ENCODE measurements at regions not wholly inside any gene's neighbourhood (a gene's known extent, or its start where the extent isn't known, plus 50 kb on each side); places are given as distances from the start of the nearest gene placed in this dataset.
"Not testable (repeated sequence)": the region's sequence is repeated elsewhere in the genome, so short reads cannot be mapped to it uniquely, and the experiment has no call there.

DNA sequence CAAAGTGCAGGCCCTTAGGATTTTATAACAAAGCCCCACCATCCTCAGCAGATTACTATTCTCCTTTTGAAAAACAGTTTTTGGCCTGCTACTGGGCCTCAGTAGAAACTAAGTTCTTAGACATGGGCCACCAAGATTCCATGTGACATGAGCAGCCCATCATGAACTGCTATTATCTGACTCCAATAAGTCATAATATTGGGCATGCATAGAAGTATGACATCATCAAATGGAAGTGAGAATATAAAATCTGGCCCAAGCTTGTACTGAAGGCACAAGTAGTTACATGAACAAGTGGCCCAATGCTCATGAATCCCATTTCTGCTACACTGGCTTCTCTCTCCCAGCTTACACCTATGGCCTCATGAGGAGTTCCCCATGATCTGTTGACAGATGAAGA, 404.8 kb downstream of the EPHA5 start:
- no peak for DNase-seq

DNA sequence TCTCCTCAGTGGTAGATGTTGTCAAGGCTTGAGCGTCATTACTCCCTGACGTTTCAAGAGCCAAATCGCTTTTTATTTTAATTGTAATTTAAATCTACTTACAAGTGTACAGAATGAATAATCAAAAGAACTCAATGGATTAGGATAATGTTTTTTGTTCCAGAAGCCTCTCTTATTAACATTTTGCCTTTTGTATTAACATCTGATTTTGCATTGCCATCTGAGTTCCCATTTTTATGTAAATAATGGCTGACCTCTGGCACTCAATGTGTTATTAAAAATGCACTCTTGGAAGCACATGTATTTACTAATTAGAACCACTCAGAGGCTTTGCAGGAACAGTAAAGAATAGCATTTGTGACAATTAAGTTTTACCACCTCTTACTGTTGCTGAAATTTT, 411.0 kb downstream of the EPHA5 start:
- no peak for DNase-seq

DNA sequence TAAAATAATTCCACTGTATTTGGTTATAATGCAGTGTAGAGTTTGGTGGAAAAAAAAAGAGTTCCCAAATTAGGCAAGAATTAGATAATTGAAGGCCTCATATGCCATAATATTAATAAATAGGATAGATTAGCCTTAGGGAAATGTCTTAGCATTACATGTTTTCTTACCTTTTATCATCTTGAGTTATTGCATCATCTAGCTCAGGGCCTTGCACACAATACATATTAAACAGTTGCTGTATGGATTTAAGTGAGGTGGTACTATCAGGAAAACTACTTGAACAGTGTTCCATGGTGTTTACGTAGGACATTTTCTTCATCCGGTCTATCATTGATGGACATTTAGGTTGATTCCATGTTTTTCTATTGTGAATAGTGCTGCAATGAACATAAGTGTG, 419.4 kb downstream of the EPHA5 start:
- DNase-seq, result no peak

DNA sequence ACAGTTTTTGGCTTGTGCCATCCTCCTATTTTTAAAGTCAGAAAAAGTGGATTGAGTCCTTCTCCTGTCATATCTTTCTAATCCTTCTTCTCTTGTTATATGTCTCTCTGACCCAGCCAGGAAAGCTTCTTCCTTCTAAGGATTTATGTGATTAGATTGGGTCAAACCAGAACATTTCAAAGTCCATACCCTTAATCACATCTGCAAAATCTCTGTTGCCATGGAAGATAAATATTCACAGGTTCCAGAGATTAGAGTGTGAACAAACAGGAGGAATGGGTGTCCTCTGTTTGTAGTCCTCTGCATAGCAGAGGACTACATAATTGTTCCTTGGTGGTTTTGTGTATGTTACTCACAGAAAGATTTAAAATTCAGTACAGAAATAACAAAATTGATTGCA, 421.2 kb downstream of the EPHA5 start:
- no peak for DNase-seq

DNA sequence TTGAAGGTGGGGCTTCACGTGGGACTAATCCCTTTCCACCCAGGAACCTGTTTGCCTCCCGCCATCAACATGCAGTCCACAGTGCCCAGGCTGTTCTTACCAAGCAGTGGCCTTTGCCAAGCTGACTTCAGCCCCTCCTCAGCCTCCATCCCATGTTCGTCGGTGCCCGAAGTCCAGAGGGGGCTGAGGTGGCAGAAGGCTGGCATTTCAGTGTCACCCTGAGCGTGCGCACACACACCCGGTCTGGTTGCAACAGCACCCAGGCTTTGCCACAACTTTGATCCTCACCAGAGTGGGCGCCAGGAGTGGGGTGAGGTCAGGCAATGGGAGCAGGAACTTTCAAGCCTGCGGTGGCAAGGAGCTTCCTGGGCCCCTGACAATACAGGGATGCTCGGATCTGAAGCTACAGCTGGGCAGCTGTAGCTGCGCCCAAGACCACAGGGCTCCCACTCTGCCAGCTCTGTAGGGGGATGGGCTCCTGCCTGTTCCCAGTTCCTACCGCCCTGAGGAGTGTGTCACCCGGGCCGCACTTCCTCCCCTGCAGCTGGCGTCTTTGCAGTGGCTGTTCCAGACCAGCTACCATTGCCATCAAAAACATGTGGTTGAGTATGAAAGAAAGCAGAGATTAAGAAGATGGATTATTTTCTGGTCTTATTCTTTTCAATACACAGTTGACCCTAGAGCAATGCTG, 428.0 kb downstream of the EPHA5 start:
- DNase-seq, result no peak

DNA sequence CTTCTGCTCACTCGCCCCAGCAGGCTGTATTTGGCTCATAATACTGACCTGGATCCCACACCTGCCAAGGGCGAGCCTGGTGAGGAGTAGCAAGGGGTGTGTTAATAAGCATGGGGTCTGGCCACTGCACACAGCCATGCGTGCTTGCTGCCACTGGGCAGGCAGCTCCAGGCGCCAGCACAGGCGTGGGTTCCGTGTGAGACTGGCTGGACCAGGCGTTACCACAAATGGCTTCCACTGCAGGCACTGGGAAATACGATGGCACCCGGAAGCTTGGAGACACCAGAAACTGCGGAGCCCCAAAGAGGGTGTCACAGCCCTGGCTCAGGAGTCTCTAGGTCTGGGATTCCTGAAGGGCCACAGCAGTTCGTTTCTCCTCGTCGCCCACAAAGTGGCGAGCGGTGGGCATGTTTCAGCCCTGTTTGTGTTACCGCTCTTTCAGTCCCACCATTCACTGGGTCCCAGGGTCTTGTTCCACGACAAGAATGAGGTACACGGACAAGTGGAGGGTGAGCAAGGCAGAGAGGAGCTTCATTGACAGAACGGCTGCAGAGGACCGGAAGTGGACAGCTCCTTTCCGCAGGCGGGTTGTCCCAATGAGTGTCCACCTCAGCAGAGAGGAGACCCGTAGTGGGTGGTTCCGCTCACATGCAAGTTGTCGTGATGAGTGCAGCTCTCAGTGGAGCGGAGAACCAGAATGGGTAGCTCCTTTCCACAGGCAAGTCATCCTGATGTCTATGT, 428.9 kb downstream of the EPHA5 start:
- no peak for DNase-seq

DNA sequence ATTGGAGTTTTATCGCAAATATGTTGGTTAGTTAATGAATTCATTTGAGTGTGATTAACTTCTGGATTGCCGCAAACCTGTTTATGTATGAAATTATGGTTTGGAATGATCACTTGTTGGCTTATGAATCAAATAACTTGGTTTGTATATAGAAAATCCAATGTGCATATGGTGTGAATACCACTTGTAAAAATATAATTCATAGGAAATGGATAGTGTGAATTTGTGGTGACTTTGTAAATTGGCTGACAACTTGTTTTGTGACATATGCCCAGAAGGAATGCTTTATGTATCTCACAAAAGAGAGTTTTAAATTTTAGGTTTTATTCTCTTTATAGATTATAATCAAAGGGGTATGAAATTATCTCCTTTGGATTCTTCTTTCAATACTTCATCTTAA, 436.2 kb downstream of the EPHA5 start:
- DNase-seq, result no peak

DNA sequence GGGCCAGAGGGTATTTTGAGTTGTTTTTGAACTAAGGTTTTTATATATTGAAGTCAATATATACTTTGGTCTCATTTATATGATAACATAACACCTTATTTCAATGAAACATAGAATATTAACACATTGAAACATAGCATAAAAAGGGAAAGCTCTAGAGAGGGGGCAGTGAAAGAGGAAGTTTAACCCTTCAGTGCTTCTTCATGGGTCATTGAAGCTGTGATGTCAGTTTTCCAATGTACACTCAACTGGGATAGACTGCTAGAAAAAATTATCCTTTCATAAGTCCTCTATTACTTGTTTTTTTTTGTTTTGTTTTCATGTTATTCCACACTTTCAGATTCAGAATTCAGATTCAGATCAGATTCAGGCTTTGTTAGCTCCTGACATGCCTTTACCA, 442.7 kb downstream of the EPHA5 start:
- no peak for DNase-seq

DNA sequence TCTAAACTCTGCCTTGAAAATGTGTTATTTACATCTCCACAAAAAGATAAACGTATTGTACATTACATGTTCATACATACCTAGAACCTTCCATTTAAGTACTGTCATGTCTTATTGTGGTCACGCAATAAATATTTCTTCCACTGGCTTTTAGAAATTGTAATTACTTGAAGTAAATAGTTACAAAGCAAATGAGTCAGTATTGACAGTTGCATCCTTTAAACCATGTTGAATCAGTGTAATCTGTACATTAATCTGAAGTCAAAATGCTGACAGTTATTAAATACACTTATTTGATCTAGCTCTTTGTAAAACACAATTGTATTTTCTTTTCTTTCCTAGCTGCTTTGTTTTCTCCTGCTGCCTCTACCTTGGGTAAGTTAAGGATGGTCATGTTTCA, 446.7 kb downstream of the EPHA5 start:
- DNase-seq, result no peak

DNA sequence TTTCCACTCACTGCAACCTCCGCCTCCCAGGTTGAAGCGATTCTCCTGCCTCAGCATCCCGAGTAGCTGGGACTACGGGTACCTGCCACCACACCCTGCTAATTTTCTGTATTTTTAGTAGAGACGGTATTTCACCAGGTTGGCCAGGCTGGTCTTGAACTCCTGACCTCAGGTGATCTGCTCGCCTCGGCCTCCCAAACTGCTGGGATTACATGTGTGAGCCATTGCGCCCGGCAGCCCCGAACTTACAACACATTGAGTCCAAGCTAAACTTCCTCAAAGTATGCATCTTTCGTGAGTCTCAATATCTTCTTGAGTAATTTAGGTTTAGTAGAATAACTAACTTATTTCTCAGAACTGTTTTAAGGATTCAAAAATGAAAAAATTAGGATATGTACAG, 447.2 kb downstream of the EPHA5 start:
- DNase-seq, result not testable (repeated sequence)

DNA sequence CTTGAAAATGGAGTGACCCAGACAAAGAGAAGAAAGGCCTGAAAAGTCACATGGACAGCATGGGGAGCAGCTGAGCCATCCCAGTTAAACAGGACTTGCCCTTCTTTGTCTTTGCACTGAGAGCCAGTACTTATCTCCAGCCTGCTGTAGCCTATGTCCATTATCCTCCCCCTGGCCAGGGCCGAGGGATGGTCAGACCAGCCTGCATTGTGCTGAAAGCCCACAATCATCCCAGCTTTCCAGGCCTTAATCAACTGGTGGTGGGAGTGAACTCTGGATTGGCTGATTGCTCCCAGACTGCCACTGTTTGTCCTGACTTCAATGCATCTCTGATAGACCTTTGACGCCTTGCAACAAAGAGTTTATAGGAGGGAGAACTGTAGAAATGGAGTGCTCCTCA, 453.1 kb downstream of the EPHA5 start:
- no peak for DNase-seq

DNA sequence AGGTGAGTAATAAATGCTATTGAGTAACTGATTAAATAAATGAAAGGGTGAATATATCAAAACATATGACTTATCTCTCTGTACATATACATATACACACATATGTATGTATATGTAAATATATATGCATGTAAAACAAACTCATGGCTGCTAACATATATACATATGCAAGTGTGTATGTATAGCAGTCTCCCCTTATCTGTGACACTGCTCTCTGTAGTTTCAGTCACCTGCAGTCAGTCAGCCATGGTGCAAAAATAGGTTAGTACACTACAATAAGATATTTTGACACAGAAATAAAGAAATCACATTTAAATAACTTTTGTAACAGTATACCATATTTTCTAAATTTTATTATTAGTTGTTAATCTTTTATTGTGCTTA, 467.4 kb downstream of the EPHA5 start:
- no peak for DNase-seq

DNA sequence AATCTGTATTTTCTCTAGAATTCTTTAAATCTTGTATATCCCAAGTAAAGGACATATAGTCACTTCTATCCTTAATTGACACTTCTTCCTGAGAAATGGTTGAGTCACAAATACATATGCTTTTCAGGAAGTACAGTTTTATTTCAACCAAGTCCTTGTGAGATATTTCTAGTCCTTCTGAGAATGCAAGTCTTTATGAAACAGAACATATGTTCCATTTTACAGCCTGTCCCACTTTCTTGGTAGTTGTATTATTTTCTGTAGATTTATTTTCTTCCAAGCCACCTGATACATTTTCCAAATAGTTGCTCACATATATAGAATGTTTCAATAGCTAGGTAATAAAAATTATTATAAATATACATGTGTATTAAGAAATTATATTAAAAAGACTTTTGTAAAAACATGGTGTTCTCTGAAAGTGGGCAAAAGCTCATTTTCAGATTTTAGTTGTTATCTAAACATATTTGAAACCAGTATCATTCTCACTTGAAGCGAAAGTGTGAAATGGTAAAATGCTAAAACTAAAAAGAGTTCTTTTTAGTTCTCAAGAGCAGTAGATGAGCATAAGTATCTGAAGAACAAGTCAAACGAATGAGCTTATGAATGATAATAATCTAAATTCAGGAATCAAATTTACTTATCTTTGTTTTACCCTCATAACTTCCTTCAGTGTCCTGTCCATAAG, 468.0 kb downstream of the EPHA5 start:
- DNase-seq, result no peak

DNA sequence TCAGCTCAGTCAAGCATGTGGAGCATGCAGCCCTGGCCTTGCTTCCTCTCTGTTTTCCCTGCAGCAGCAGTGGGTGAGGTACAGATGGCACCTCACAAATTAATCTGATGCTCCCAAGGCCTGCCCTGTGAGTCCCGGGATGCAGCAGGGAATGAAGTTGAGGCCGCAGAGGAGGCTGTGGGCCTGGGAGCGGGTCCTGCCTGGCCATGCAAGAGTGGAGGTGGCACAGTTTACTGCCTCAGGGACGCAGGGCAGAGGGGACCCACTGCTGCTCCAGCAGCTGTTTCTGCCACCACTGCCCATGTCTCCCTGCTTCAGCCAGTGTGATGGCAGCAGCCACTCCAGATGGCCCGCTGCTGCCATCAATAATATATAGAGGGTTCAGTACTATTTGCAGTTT, 474.6 kb downstream of the EPHA5 start:
- DNase-seq, result no peak

DNA sequence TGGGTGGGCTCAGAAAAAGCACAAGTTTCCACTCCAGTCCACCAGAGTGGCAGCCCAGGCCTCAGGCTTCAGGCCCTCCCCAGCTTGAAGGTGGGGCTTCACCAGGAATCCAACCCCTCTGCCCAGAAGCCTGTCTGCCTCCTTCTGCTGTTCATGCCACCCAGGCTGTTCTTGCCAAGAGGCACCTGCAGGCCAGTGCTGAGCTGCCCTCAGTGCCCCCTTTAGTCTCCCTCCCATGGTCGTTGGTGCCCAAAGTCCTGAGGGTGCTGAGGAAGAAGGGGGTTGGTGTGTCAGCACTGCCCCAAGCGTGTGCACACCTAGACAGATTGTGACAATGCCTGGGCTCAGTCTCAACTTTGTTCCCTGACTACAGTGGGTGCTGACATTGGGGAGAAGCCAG, 475.3 kb downstream of the EPHA5 start:
- no peak for DNase-seq

DNA sequence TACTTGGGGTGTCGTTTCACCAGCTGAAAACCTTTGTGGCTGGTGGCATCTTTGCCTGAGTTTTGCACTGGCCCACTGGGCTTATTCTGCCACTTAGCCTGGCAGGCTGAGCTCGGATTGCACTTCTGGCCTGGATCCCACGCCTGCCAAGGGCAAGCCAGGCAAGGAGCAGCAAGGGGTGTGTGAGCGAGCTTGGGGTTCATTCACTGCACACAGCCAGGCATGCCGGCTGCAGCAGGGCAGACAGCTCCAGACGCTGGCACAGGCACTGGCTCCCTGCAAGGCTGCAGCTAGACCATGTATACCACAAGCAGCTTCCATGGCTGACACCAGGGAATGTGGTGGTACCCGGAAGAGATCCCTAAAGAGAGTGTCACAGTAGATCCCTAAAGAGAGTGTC, 476.3 kb downstream of the EPHA5 start:
- no peak for DNase-seq

DNA sequence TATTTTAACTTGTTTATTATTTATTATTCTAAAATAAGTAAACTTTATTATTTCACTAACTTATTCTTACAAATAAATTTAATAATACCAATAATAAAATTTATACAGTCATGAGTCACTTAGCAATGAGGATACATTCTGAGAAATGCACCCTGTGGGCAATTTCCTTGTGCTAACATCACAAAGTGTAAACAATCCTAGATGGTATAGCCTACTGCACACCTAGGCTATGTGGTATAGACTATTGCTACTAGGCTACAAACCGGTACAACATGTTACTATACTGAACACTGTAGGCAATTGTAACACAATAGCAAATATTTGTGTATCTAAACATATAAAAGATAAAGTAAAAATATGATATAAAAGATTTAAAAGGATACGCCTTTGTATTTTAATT, 479.5 kb downstream of the EPHA5 start:
- no peak for DNase-seq

DNA sequence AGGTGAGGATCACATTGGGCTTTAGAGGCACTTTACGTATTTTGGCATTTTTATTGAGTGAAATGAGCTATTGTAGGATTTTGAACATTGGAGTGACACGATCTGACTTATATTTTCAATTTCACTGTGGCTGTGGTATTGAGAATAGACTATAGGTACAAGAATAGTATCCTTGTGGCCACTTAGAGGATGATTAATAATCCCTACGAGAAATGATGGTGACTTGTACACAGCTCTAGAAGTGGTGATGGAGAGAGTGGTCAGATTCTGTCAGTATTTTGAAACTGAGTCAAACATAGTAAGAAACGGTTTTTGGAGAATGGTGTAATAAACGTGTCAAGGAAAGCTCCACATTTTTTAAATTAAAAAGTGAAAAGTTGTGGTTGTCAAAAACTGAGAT, 494.7 kb downstream of the EPHA5 start:
- DNase-seq, result no peak

DNA sequence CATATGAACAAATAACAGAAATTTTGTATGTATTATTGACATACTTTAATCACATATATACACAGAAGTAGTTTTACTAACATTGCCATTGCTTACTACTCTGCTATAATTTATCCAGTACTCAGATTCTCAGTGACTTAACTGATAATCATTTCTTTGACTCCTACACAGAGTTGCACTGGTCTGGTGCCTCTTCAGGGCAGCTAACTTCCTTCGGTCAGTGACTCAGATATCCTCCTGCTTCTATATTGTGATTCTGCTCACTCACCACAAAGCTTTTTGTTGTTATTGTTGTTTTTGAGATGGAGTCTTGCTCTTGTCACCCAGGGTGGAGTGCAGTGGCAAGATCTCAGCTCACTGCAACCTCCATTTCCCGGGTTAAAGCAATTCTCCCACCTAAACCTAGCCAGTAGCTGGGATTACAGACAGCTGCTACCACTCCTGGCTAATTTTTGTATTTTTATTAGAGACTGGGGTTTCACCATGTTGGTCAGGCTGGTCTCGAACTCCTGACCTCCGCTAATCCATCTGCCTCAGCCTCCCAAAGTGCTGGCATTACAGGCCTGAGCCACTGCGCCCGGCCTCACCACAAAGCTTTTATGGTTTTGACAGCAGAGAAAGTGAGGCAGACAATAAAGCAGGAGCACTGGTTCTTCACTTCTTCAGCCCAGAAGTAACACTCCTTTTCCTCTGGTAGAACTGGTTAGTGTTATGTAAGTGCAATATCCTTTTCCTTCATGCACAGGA, 499.3 kb downstream of the EPHA5 start:
- DNase-seq, result no peak

DNA sequence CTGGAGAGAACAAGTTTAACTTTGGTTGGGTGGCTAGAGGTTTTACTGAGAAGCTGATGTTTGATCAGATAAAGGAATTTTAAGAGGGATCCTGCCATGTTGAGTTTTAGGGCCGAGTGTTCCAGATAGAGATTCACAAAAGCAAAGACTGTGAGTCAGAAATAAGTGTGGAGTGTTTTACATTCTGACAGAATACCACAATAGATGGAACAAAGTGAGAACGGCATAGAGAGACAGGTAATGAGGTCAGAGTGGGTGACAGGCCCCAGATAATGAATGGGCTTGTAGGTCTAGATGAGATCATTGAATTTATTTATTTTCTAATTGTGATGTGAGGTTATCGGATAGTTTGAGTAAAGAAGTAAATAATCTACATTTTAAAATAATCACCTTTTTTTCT, 502.6 kb downstream of the EPHA5 start:
- DNase-seq, result no peak

DNA sequence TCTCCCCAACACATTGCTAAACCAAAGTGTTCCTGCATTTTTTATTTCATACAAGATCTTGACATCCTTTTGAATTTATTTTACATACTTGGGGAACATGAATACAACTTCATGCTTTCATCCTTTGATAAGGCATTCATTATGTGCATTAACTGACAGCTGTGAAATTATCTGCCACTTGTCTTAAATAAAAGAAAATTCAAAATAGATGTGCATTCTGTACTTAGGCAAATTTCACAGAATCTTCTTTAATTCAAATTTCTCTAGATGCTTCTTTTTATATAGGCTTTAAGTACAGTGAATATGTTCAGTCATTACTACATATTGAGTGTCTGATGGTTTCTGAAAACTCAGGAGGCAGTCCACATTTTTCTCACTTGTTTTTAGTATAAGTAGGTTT, 518.1 kb downstream of the EPHA5 start:
- DNase-seq, result no peak

DNA sequence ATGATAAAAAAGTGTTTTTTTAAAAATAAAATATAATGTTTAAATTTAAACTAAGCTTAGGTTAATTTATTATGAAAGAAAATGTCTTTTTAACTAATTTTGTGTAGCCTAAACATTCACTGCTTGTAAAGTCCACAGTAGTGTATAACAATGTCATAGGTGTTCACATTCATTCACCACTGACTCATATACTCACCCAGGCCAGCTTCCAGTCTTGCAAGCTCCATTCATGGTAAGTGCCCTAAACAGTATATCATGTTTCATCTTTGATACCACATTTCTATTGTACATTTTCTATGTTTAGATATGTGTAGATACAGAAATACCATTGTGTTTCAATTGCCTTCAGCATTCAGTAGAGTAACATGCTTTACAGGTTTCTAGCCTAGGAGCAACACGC, 530.3 kb downstream of the EPHA5 start:
- DNase-seq, result no peak

DNA sequence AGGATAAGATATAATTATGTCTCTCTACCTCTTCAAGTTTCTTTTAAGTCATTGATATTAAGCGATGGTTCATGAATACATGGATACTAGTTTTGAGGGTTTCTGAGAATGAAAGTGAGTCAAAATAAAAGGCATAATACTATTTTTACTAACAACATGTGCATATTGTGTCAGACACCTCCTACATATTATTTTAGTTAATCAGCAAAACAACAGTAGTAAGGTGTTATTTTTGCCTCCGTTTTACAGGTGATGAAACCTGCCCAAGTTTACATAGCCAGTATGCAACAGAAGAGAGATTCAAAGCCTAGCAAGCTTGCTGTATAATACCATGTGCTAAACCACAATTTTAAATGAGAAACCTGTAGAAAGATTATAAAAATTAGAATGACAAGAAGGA, 544.1 kb downstream of the EPHA5 start:
- DNase-seq, result no peak

DNA sequence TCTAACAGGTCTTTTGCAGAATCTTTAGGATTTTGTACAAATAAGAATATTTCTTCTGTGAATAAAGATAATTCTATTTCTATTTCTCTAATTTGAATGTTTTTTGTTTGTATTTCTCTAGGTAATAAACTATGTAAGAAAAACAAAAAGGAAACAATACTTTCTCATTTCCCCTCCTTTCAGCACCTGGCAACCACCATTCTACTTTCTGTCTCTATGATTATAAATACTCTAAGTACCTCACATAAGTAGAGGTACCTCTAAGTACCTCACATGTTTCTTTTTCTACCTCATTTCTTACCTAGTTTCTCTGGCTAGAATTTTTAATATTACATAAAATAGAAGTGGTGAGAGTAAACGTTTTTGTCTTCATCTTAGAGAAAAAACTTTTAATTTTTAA, 550.0 kb downstream of the EPHA5 start:
- no peak for DNase-seq

Data from NCI-H1092 (cell line).